COR-L47 (cell line): ENCODE measurements at regions not wholly inside any gene's neighbourhood (a gene's known extent, or its start where the extent isn't known, plus 50 kb on each side); places are given as distances from the start of the nearest gene placed in this dataset.

Source experiments
- DNase-seq: peaks from one replicate; lab custom pipeline; 2025; lab: John Stamatoyannopoulos, UW

DNA sequence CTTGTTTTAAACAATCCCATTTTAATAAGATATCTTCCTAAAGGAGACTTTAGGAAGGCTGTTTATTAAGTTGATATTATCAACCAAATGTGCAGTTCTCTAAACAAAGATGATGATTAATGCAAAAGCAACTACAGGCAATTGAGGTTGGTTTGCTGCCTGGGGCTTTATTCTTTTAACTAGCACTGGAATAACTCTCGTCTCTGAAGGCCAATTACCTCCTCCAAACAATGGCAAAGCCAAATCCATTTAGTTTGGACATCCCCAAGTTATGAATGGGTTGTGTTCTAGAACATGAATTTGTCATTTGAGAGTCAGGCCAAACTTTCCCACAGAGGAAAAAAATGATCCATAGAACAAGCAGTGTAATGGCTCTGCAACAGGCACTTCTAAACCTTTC is 114.1 kb downstream of the SLC16A9 start:
- peak; percentile 13 for DNase-seq

DNA sequence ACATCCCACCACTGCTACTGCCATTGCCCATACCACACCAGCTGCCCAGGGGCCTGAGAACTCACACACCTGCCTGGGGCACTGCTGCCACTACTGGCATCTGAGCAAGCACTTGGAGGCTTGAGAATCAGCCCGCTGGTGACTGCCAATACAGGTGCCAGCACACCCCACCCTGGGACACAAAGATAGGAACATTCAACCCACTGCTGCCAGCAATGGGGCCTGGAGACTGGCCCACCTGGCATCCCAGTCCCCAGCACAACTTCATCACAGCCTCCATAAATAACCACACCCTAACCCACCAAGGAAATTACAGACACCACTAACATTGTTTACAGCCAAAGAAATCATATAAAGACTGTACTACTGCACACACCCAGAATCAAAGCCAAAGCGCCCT is 115.9 kb downstream of the SLC16A9 start:
- DNase-seq, result no peak

DNA sequence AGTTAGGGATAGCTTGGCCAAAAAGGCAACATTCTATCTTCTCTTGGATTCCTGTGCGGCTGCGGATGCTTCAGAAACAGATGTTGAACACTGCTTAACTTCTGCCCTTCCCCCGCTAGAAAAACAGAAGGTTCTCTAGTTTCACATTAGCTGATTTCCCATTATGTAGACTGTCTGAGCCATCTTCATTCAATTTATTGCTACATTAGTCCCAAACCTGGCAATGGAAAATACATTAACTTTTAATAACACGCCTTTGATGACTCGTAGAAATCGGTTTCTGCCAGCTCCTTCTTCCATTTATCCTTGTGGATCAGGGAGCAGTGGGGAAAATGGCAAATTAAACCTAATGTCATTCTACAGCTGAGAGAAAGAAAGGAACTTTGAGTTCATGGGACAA is 119.9 kb downstream of the SLC16A9 start:
- DNase-seq, result no peak

DNA sequence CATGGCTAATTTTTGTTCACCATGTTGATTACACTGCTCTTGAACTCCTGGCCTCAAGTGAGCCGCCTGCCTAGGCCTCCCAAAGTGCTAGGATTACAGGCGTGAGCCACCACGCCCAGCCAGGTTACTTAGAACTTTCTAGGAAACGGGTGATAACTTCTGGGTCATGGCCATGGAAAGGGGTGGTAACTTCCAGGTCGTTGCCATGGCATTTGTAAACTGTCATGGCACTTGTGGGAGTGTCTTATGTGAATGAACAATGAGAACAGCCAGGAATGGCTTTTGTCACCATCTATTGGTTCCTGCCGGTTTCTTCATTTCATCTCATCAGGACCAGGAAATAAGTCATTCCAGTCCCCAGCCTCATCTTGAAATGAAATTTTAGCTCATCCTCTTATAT is 120.9 kb downstream of the SLC16A9 start:
- no peak for DNase-seq

DNA sequence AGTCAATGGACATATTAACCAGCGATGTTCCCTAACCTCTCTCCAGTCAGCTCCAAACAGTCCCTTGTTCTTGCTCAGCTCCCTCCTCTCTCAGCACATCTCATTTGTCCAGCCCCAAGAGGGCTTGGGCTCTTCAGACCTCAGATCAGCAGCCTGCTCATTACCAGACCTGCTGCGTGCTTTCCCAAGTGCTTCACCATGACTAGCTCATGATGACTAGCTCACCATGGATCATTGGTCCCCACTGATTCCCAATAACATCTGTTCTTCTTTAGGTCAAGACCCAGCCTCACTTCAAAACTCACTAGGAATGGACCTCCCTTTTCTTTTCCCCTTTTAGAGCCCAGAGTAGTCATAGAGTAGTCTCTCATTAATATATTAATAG is 121.9 kb downstream of the SLC16A9 start:
- no peak for DNase-seq

DNA sequence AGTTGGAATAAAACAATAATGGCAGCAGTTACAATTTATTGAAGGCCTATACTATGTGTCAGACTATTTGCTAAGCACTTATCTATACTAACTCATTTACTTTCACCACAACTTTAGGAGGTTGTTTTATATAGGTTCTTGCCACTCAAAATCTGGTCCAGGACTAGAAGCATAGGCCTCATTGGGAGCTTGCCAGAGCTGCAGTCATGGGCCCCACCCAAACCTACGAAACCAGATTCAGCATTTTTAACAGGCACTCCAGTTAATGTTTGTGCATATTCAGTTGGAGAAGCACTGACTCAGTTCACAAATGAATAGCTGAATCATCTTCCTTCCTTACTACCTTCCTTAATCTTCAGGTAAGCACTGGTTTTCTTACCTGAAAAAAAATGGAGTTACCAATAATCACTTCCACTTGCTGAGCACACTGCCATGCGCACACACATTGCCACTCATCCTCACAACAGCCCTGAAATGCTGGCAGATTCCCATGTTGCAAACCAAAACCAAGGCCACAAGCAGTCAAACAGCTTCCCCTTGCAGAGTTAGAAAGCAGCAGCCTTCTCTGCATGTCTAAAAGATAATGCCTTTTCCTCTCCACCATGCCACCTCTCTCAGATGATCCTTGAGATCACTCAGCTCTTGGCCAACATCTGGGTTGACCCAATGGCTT is 122.4 kb downstream of the SLC16A9 start:
- no peak for DNase-seq

DNA sequence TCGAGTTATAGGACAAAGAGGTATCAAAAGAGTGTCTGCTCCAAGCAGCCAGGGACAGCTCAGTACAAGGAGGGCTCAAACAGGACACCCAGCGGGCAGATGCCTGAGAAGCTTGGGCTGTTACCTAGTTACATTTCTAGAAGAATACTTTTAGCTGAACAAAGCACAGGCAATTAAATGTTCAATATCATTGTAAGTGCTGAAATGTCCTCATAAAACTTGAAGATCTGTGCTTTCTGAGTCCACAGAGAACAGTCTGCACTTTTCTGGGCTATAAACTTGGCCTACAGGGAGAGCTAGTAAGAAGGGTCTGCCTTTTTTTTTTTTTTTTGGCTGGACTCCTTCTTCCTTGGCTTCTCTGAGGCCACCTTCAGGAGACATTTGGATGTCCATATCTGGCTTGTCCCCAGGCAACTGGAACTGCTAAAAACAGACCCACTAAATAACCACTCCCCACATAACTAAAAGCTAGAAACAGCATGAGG is 123.2 kb downstream of the SLC16A9 start:
- no peak for DNase-seq

DNA sequence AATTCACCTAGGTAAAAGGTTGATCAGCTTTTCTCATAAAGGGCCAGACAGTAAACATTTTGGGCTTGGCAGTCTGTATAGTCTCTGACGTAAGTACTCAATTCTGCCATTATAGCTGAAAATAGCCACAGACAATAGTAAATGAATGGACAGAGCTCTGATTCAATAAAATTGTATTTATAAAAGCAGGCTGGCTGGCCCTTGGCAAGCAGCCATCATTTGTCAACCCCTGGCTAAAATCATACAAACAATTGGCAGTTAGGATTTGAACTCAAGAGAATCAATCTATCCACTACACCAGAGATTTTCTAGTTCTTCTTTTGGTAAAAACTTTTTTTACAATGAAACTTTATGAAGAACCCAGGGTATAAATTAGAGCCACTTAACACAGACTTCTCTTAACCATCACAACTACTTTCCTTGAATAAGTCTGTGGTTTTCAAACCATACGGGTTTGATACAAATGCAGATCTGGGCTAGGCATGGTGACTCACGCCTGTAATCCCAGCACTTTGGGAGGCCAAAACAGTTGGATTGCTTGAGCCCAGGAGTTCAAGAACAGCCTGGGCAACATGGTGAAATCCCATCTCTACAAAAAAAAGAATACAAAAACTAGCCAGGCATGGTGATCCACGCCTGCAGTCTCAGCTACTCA is 124.5 kb downstream of the SLC16A9 start:
- peak; percentile 79 for DNase-seq

DNA sequence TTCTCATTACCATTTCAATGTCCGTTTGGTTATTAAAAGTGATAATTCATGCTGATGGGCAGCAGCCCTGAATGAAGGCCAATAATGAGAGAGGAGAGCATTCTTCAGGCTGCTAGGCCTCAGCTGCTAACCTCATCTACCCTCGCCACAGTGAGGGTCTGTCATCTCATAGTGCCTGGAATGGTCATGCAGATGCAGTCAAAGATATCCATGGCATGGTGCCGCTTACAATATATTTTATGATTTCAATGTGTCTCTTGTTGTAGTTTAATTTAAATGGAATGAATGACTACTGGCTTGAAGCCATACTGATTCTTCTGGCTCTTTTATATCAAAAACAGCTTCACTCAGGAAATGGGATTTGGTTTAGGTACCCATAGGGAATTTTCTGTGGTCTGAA is 126.9 kb downstream of the SLC16A9 start:
- no peak for DNase-seq

DNA sequence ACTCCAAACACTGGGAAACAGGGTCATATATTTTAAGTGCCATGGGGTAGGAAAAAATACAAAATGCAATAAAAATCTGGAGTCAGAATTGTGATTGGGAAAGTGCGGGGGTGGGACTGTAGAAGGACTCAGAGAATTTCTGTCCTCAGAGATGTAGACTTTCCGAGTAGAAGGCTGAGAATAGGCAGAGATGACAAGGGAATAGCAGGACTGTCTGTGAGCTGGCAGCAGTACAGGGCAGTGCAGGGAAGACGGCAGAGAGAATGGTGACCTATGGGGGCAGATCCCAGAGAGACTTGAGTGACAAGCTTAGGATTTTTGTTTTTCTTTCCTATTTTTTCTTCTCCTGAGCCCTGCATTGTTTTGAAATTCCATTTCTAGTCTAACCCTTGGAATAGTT is 127.6 kb downstream of the SLC16A9 start:
- no peak for DNase-seq

DNA sequence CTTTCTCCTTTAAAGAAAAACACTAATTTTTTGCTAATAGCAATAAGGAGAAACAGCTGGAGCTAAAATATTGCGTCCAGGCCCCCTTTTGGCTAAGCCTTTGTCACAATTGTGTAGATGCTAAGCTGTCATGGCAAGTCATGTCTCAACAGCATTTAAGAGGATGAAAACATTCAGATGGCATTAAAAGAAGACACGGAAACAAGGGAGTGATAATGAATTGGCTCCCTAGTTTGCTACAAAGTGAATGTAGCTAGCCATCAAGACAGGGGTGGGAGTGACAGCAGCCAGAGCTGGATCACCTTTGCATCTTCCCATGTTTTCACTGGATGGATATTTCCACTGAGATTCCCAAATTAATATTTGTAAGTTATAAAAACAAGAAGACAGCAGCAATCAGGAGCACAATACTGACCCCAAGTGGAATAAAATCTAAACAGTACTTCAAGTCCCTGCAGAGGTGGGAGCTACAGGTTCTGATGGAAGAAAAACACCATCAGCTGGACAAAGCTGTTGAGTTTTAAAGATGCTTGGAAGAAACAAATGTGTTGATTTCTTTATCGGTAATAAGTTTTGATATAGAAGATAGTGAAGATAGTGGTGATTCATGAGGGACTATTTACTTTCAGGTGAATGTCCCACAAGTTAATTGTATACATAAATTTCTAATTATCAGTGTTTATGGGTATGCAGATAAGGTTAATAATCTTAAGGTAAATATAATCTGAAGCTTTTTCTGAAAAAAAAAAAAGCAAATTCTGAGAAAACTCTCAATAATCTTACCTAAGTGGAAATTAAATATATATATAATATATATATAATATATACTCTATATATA is 129.4 kb downstream of the SLC16A9 start:
- DNase-seq, result peak; percentile 58

DNA sequence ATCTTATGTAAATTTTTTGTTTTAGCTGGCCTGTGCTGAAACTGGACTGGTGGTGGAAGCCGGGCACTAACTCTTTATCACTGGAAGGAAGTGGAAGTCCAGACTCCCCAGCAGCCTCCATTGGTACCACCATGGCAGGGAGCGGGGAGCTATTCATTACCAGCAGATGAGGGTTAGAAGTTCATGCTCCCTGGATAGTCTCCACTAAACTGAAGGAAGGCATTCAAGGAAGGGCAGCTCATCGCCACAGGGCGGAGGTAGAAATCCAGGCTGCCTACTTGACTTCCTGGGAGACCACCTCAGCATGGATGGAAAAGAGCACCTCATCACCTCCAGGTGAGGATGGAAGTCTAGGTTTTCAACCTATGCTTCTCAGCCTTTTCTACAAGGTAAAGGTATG is 130.9 kb downstream of the SLC16A9 start:
- no peak for DNase-seq

DNA sequence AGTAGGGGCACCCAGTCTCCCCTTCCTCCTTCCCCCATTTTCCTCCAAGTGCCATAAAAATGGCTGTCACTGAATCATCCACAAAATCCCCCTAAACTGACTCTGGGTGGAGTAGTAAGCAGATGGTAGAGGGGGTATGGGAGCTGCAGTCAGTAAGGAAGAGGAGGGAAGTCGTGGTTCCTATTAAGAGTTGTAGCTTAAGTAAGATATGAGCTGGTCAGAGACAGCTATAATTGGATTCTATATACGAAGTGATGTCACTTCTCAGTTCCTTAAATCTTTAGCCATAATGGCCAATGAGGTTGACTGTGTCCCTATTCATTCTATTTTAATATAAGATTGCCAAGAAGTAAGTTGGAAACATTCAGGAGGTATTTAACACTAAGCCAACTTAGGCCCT is 131.7 kb downstream of the SLC16A9 start:
- DNase-seq, result no peak

DNA sequence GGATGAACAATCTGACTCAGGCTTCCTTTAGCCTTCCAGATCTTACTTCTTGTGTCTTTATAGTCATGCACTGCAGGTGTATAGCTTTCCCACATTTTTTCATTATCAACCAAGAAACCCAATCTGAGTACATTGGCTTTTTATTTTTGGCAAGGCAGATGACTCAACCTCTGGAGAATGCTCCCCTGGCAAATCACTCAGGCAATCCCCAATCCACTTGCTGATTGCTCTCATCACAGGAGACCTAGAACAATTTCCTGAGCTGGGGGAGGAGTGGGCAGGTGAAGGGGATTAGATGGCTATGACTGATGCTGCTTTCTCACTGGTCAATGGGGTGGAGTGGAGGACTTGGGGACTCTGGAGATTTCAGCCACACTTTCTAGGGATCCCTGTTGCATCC is 134.4 kb downstream of the SLC16A9 start:
- no peak for DNase-seq

DNA sequence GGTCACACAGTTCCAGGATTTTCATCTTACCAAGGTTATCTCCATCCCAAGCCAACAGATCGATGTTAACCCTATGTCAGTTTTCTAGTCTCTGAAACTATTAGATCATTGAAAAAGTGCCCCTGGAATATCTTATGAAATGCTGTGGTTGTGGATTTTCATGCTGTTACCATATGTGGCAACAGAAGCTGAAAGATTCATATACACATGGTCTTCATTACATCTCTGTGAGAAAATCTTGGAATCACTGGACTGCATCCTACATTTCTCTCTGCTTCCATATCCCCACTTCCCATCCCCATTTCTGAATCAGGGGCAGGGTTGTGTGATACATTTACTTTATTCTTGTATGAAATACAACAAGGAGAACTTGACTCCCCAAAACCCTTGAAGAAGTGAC is 146.1 kb downstream of the SLC16A9 start:
- no peak for DNase-seq

DNA sequence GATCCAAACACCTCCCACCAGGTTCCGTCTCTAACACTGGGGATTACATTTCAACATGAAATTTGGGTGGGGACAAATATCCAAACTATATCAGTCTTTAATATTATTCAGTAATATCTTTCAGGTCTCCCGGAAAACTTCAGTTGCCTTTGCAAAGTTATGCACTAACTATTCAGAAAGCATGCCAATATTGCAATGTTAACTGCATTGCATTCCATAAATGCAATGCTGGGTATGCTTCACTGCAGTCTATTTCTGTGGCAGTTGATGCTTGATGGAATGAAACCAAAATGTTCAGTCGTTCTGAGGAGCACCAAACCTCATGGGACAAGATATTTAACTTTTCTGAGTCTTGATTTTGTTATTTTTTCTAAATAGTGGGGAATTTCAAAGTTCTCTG is 147.5 kb downstream of the SLC16A9 start:
- DNase-seq, result no peak

DNA sequence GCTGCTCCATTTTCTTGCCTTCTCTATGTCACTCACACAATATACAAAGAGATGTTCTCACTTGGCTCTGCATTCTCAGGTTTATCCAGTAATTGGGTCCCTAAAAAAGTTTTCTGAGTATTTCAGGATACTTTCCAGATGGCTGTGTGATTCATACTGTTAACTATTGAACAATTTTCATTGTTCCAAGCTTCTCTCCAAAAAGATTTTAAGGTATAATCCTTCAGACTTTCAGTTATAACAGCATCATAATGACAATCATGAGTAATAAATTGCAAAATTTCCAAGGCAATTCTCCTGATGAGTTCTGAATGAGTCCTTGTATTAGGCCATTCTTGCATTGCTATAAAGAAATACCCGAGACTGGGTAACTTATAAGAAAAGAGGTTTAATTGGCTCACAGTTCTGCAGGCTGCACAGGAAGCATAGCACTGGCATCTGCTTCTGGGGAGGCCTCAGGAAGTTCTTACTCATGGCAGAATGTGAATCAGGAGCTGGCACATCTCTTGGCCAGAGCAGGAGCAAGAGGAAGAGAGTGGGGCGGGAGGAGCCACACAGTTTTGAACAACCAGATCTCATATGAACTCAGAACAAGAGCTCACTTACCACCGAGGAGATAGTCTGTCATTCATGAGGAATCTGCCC is 148.1 kb downstream of the SLC16A9 start:
- no peak for DNase-seq

DNA sequence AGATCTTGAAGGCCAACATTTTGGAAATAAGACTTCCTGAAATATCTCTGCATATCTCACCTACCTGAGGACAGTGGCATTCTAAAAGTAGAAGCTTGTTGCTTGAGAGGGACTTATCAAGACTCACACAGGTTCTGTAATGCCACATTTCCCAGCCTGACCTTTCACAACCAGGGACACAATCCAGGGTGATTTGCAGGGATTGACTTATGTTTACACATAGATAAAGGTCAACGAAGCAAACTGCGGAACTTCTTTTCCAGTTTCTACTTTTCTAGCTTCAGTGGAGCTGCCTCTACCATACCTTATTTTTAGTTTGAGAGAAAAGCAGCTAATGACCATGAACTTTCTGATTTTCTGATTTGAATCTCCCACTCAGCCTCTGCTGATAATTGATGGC is 148.7 kb downstream of the SLC16A9 start:
- DNase-seq, result no peak

DNA sequence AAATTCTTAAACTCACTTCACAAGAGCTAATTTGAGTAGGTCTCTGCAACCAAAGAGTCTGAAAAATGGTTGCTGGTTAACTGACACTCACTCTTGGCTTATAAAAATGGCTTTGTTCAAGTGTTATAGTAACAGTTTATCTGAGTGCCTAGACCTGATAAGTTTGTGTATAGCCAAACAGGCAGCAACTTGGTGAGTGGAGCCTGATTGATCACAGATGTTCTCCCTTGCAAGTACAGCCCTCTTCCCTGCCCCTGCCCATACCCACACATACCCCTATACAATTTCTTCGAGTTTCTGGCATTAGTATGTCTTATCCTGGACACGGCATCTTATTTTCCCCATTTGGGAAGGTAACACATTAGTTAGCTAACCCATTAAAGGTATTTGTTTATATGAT is 149.5 kb downstream of the SLC16A9 start:
- no peak for DNase-seq

DNA sequence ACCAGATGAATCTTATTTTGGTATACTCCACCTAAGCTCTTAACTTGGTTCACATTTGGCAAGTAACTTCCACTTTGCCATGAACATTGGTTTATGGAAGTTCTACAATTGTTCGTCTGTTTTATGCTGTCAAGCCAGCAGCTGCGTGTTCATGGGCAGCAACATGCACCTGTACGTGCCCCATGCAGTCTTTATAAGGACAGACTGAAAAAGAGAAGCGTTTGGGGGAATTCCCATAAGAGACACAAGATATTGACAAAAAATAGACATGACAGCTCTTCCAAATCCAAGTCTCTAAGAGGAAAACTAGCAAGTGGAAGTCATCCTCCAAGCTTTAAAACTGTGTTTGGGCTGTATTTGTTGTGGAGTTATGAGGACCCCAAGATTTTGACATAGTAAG is 151.6 kb downstream of the SLC16A9 start:
- no peak for DNase-seq

DNA sequence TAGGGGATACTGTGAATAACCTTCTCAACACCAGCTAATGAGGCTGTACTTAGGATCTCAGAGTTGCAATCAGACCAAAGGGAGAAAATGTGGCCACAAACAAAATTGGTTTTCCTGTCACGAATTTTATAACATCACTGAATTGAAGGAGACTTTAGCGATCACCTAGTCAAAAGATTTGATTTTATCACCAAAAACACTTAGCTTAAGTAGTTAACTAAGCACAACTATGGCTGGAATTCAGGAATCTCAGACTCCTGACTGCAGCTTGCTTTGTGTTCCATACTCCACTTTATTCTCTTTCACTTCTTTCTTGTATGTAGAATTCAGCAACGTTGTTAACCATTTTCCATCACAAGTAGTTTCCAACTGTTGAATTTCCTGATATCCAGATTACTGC is 152.0 kb downstream of the SLC16A9 start:
- no peak for DNase-seq

DNA sequence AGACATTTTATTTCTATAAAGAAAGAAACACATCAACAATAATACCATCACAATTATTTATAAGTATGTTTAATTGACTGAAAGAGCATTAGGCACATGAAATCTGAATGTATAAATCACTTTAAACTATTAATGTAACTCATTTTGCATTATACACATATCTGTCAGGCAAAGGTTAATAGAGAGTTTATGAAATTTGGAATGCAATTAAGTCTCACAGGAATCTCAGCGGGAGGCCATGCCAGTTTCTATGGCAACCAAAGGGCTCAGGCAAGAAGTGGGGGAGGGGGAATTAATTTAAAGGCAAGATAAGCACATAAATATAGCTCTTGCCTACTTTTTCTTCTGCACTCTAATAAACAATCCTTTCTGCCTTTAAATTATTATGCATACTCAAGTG is 152.6 kb downstream of the SLC16A9 start:
- DNase-seq, result peak; percentile 45
